ENCODE measurements at regions not wholly inside any gene's neighbourhood (a gene's known extent, or its start where the extent isn't known, plus 50 kb on each side); places are given as distances from the start of the nearest gene placed in this dataset.
A peak's percentile ranks its signal among the peaks of the same experiment; 100 is the strongest.

- DNase-seq, result no peak
Measured at GRCh38 chr15:27702581-27702980, 396.5 kb downstream of the OCA2 start.

DNA sequence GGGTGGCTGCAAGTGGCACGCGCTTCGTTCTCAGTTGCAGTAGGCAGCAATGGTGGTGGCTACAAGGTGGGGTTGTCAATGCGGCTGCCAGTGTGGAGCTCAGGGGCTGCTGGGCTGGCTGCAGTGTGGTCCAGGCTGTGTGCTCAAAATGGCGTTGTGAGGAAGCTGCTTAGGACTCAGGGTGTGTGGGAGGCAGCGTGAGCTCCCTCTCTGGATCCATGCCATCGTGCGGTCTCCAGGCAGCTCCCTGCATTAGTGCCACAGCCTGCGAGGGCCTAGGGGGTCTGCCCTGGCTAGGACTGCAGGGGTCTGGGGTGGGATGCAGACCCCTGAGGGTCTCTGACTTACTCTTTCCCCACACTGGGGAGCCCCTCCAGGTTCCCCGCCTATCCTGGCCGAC is 397.2 kb downstream of the OCA2 start:
- DNase-seq, result no peak

DNA sequence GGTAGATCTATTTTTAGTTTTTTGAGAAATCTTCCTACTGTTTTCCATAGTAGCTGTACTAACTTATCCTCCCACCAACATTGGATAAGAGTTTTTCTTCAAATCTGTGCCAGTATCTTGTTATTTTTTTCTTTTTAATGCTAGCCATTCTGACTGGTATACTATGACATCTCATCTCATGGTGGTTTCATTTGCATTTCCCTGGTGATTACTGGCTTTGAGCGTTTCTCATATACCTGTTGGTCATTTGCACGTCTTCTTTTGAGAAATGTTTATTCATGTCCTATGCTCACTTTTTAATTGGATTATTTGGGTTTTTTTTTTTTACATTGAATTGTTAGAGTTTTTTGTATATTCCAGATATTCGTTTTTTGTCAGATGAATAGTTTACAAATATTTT is 398.1 kb downstream of the OCA2 start:
- no peak for DNase-seq

- DNase-seq, result no peak
Measured at GRCh38 chr15:27699699-27700098, 399.4 kb downstream of the OCA2 start.

DNA sequence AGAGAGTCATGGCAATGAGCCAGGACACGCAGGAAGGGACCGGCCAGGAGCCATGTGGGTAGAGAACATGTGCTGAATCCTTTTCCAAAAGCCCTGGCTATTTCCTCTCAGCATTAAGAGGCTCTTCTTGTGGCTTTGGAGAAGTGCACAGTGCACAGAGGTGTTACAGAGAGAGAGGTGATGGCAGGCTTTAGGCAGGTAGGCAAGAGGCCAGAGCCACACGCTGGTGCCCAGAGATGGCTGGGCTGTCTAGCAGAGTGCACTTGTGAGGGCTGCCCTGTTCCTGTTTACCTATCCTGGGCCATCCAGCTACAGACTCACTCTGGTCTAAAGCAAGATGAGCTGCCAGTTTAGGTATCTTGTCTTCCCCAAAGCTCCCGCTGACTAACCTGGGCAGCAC is 402.6 kb downstream of the OCA2 start:
- DNase-seq, result no peak

DNA sequence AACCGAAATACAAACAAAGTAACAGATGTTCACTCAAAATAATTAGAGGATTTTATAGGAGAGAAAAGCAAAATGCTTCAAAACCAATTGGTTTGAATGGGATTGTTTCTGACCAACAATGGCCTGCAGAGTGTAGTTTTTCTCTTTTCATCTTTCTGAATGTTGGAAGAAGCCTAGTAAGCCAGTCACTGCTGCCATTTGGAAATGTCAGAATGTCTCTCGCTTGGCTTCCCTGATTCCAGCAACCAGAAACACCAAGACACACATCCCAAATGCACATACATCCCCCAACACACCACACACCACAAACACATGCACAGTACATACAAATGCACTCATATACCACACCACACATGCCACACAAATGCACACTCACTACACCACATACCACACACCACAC is 403.4 kb downstream of the OCA2 start:
- no peak for DNase-seq

GRCh38 chr15:27694506-27695087 is 404.5 kb downstream of the OCA2 start:
- DNase-seq, result no peak

DNA sequence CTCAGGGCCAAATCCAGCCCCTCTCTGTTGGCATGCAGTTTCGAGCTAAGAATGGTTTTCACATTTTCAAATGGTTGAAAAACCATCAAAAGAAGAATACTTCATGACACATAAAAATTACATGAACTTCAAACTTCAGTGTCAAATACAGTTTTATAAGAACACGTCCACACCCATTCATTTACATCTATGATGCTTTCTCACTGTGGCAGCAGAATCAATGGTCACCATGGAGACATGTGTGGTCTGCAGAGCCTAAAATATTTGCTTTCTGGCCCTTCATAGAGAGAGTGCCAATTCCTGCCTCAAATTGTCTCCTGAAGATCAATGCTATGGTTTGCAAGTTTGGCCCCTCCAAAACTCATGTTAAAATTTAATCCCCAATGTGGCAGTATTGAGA is 405.8 kb downstream of the OCA2 start:
- DNase-seq, result no peak

GRCh38 chr15:27692438-27692837 is 406.7 kb downstream of the OCA2 start:
- no peak for DNase-seq

GRCh38 chr15:27690290-27690689 is 408.8 kb downstream of the OCA2 start:
- DNase-seq, result no peak

DNA sequence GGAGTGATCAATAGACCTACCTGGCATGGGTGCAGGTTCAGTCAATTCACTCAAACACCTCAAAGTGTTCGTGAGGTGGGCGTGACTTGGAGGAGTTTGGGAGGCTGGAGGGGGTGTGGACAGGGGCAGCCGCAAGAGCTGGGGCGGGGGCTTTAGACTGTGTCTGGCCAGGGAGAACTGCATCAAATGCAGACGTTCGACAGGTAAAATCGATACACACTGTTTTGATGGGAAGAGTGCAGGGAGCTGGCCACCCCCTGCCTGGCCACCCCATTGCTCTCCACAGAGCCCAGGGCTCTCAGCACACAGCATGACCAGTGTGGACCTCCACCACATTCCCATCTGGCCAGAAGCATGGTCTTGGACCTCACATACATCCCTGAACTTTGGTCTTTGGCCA is 412.1 kb downstream of the OCA2 start:
- DNase-seq, result no peak

DNA sequence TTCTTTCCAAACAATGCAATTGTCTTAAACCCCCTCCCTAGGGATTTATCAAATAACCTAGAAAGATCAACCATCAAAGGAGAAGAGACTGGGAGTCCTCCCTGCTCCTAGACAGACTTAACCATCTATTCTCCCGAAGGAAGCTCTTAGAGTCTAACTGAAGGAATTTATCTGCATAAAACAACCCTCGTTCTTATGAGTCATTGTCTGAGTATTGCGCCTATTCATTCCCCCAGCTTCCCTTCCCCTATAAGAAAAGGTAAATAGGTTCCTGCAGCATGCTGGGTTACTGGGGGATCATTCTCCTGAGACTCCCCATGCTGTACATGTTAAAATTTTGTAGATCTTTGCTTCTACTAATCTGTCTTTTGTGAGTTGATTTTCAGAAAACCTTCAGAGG is 412.7 kb downstream of the OCA2 start:
- DNase-seq, result no peak

DNA sequence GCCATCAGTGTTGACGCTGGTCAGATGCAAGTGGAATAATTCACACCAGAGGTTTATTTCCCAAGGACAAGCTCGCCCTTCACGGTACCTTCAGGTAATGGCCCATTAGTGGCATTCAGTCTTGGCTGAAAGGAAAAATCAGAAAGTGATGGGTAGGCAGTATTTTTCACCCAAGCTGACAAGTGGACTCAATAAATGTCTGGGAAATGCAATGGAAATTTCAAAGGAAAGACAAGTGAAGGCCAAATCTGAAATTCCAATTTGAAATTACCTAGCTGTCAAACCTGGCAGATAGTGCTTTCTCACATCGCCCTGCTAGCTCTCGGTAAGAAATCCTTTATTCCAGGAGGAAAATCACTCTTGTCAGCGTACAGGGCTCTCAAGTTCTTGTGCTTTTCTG is 413.5 kb downstream of the OCA2 start:
- no peak for DNase-seq

DNA sequence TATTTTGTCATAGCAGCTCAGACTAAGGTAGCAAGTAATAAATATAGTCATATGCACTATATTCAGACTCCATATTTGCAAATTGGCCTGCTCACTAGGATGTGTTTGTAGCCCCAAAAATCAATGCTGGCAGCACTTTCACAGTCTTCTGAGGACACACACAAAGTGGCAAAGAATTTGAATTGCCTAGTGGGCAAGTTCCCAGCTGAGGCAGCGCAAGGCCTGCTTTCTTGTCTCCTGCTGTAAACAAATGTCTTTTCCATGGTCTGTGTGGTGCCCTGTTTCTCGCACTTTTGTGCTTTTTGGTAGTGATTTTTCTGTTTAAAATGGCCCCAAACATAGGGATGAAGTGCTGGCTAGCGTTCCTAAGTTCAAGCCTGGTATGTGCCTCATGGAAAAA is 416.0 kb downstream of the OCA2 start:
- DNase-seq, result no peak

GRCh38 chr15:27681038-27681437 is 418.1 kb downstream of the OCA2 start:
- DNase-seq, result peak; percentile 67

DNA sequence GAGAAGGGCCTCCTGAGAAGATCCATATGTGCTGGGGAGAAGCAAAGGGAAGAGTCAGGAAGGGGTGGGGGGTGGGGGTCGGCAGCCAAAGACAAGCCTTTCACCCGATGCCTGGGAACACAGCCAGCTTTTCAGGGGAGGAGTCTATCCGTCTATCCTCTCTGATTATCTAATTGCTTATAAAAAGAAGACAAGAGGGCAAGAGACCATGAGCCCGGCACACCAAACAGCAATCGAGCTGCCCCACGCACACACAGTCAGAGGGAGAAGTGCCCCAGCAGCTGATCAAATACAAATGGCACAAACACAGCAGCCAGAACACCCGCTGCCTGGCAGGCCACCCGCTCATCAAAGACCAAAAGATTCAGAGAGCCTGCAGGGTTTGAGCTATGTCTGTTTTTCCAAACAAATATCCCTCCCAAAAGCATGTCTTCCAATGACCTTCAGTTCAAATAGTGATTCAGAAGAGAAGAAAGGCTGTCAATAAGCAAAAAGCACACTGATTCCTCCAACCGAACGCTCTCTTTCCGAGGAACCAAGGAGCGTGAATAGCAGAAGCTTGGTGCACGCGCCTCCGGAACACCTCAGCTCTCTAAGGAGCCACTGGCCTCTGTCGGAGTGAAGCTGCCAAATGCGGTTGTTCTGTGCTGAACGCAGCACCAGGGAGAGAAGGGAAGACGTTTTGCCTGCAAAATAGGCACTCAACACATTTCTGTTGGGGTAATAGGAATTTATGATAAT is 419.2 kb downstream of the OCA2 start:
- DNase-seq, result no peak

- no peak for DNase-seq
Measured at GRCh38 chr15:27679203-27679602, 419.9 kb downstream of the OCA2 start.

- no peak for DNase-seq
Measured at GRCh38 chr15:27677951-27678350, 421.2 kb downstream of the OCA2 start.

- no peak for DNase-seq
Measured at GRCh38 chr15:27676647-27677046, 422.5 kb downstream of the OCA2 start.

DNA sequence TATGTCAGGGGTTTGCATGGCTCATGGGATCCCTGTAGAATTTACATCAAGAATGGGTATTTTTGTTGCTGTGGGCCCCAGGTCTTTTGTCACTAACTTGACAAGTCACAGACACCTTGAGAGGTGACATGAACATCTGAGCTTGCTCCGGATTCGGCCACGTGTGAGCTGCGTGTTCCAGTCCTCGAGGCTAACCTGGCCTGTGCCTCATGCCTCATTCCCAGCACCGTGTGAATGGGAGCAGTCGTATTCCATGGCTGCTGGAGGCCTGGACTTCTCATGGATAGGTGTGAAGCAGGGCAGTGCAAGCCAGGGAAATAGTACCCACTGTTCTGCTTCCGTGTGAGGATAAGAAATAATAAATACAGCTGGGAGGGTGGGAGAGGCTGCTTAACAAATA is 423.5 kb downstream of the OCA2 start:
- DNase-seq, result no peak

DNA sequence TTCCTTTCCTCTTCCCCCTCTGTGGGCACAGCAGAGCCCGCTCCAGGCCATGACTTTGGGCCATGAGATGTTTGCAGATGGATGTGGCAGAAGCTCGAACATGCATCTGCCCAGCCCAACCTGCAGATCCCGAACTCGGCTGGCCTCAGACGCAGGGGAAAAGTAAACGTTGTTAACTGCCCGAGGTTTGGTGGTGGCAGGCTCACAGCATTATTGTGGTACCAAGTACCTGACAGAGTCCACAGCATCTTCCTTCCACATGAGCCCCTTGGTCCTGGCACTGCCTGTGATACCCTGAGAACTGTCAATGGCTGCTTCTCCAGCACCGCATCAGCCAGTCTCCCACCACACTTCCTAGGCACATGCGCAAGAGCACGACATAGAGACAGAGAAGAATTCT is 424.3 kb downstream of the OCA2 start:
- no peak for DNase-seq

- no peak for DNase-seq
Measured at GRCh38 chr15:27673766-27674445, 425.2 kb downstream of the OCA2 start.

DNA sequence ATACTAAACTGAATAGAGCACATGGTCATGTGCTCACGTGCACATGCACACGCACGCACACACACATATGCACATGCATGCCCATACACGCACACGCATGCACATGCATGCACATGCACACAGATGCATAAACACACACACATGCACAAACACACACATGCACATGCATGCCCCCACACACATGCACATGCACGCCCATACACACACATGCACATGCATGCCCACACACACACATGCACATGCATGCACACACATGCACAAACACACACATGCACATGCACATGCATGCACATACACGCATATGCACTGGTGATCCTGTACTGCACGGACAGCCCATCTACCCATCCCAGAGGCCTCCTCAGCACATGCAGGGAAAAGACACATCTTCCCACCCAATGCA is 426.6 kb downstream of the OCA2 start:
- no peak for DNase-seq

DNA sequence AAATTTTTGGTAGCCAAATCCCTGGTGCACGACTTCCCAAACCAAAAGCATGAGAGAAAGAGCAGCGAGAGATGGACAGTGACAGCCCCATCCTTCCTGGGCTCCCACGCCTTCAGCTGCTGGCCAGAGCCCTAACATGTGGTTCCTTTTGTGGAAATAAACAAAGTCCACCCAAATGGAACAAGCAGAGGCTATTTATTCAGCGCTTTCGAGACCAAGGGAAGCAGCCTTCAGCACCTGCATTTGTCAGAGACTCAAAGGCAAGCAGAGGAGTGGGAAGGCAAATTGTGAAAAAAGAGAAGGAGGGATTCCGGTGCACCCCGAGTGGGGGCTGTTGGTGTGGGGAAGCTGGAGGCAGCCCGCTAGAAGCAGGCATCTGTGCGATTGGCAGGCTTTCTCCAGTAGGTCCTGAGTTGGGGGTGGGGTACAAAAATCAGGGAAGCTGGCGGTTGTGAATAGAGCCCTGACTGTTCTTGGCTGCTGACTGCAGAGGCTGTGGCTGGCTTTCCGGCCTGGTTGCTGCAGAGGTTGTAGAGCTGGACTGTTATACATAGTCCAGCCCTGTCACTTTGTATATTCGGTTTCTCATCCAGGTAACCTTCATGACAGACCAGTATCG is 427.2 kb downstream of the OCA2 start:
- no peak for DNase-seq

Data from stimulated activated CD8-positive, alpha-beta memory T cell treated with anti-CD3 and anti-CD28 coated beads, Interleukin-4, amount 100 ng/mL, for 48 hours (primary cell).